ENCODE measurements at regions not wholly inside any gene's neighbourhood (a gene's known extent, or its start where the extent isn't known, plus 50 kb on each side); places are given as distances from the start of the nearest gene placed in this dataset.

GRCh38 chr2:208570066-208570465 is 163.5 kb downstream of the PTH2R start:
- no peak for DNase-seq
- H3K27me3 Mint-ChIP-seq (ENCODE audit: insufficient read depth, unreplicated experiment) = no peaks in the 10 kb centered on the region
- Histone ChIP-seq H3K36me3 (ENCODE audit: control insufficient read depth, insufficient read depth, low read length) (no peaks in the 10 kb centered on the region), H3K27me3 (replicated peaks; ENCODE audit: control insufficient read depth, insufficient read depth, low read length) (no peaks in the 10 kb centered on the region), H3K4me3 (ENCODE audit: low read depth, low read length) (no peak overlapping the region), H3K9me3 (no peaks in the 10 kb centered on the region), H3K4me1 (peaks cover 3% of the 10 kb centered on the region; the same call in 1 of the 2 replicates)
- no TSS peak for BruUV-seq (replicated peaks)
- no peak overlapping the region for H3K27ac Mint-ChIP-seq (ENCODE audit: unreplicated experiment)
- ChIA-PET CTCF (no interaction called here), POLR2A (no interaction called here)
- H3K36me3 Mint-ChIP-seq (ENCODE audit: insufficient read depth, unreplicated experiment) = no peaks in the 10 kb centered on the region
- H3K4me1 Mint-ChIP-seq (ENCODE audit: low read depth, unreplicated experiment) = peaks cover 18% of the 10 kb centered on the region
- H3K9me3 Mint-ChIP-seq (ENCODE audit: unreplicated experiment) = no peaks in the 10 kb centered on the region
- TF ChIP-seq, protein P1, sequence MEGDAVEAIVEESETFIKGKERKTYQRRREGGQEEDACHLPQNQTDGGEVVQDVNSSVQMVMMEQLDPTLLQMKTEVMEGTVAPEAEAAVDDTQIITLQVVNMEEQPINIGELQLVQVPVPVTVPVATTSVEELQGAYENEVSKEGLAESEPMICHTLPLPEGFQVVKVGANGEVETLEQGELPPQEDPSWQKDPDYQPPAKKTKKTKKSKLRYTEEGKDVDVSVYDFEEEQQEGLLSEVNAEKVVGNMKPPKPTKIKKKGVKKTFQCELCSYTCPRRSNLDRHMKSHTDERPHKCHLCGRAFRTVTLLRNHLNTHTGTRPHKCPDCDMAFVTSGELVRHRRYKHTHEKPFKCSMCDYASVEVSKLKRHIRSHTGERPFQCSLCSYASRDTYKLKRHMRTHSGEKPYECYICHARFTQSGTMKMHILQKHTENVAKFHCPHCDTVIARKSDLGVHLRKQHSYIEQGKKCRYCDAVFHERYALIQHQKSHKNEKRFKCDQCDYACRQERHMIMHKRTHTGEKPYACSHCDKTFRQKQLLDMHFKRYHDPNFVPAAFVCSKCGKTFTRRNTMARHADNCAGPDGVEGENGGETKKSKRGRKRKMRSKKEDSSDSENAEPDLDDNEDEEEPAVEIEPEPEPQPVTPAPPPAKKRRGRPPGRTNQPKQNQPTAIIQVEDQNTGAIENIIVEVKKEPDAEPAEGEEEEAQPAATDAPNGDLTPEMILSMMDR (IDR thresholded peaks at IDR 0.05; ENCODE audit: insufficient read depth in 1 of 2, low read depth in 1 of 2, low read length in 1 of 2, severe bottlenecking in 1 of 2, unreplicated experiment in 1 of 2) = no peak
- no peak overlapping the region for H3K4me3 Mint-ChIP-seq (ENCODE audit: unreplicated experiment)
- intact Hi-C loops (cut with micrococcal nuclease; ENCODE audit: unreplicated experiment) = loop anchor here (2.0 kb wide), 1 partner anchor 21 kb away; no protein-coding TSS in a partner anchor

DNA sequence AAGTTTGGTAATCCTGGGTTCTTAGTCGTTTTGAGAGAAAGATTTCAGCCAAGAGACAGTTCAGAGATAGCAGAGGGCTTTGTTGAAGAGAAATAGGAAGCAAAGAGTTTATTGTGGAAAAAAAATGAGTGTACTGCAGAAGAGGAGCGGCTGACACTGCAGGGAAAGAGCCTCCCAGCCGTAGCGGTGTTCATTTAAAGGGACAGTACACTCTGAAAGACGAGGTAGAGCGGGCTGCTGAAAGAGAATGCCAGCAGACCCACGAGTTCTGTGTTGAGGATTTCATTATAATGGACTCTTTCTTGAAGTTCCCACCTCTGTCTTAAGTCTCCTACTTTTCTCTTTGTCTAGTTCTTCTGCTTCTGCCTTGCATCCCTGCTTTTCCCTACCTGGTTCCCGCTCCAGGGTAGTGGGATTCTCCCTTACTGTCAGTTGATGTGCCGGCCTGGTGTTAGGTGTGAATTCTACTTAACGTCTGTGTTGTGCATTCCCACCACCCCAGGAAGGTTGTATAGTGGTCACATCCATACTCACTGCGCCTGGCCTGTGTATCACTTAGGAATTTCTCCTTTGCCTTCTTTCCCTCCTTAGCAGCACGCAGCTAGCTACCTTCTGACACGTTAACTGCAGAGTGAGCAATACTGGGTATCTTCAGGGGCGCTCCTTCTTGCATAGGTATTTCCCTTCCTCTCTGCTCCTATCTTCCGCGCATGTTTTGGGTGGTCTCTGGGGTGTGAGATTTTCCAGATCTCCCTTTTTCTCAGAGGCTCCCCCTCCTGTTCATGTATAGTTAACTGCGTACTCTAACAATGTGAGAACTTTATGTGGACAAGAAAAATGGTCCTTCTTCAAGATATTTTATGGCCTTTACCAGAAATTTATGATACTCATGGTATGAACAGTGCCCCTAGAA is 164.5 kb downstream of the PTH2R start:
- peaks cover 4% of the 10 kb centered on the region; the same call in 1 of the 2 replicates for H3K9me3 ChIP-seq
- H3K4me1 ChIP-seq = peaks cover 3% of the 10 kb centered on the region; the same call in 1 of the 2 replicates
- BruUV-seq (replicated peaks) = no TSS peak
- intact Hi-C loops (cut with micrococcal nuclease; ENCODE audit: unreplicated experiment) = loop anchor here (1.0 to 2.0 kb wide), 4 partner anchors 22 to 198 kb away; no protein-coding TSS in a partner anchor
- TF ChIP-seq, protein P1 (IDR thresholded peaks at IDR 0.05; ENCODE audit: insufficient read depth in 1 of 2, low read depth in 1 of 2, low read length in 1 of 2, severe bottlenecking in 1 of 2, unreplicated experiment in 1 of 2) = peak; percentile 31 to 33
- Mint-ChIP-seq H3K27ac (ENCODE audit: unreplicated experiment) (no peak overlapping the region), H3K4me3 (ENCODE audit: unreplicated experiment) (peak overlapping the region; percentile 38), H3K9me3 (ENCODE audit: unreplicated experiment) (no peaks in the 10 kb centered on the region), H3K4me1 (ENCODE audit: low read depth, unreplicated experiment) (peaks cover 18% of the 10 kb centered on the region), H3K36me3 (ENCODE audit: insufficient read depth, unreplicated experiment) (no peaks in the 10 kb centered on the region), H3K27me3 (ENCODE audit: insufficient read depth, unreplicated experiment) (no peaks in the 10 kb centered on the region)
- H3K36me3 ChIP-seq (ENCODE audit: control insufficient read depth, insufficient read depth, low read length) = no peaks in the 10 kb centered on the region
- POLR2A ChIA-PET = no interaction called here
- peak in 1 of 2 experiments; percentile 9 for DNase-seq
- CTCF ChIA-PET = no interaction called here
- no peak overlapping the region for H3K4me3 ChIP-seq (ENCODE audit: low read depth, low read length)
- no peaks in the 10 kb centered on the region for H3K27me3 ChIP-seq (replicated peaks; ENCODE audit: control insufficient read depth, insufficient read depth, low read length)

DNA sequence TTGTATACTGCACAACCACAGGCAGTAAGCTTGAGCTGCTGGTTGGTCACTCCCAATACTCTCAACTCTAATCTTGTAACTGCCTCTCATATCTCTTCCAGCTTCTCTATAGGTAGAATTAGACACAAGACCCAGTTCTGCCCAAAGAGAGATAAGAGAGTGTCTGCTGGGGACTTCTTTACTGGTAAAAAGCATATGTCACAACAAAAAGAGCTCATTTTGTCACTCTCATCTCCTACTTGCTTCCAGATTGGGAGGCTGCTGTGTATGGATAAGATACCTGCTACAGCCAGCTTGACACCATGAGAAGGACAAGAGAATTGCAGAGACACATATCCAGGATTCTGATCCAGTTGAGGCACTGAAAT is 165.2 kb downstream of the PTH2R start:
- no TSS peak for BruUV-seq (replicated peaks)
- Histone ChIP-seq H3K36me3 (ENCODE audit: control insufficient read depth, insufficient read depth, low read length) (no peaks in the 10 kb centered on the region), H3K4me3 (ENCODE audit: low read depth, low read length) (no peak overlapping the region), H3K4me1 (peaks cover 3% of the 10 kb centered on the region; the same call in 1 of the 2 replicates), H3K9me3 (peaks cover 4% of the 10 kb centered on the region; the same call in 1 of the 2 replicates), H3K27me3 (replicated peaks; ENCODE audit: control insufficient read depth, insufficient read depth, low read length) (no peaks in the 10 kb centered on the region)
- DNase-seq = no peak
- Mint-ChIP-seq H3K4me3 (ENCODE audit: unreplicated experiment) (peak overlapping the region; percentile 38), H3K9me3 (ENCODE audit: unreplicated experiment) (no peaks in the 10 kb centered on the region), H3K4me1 (ENCODE audit: low read depth, unreplicated experiment) (peaks cover 18% of the 10 kb centered on the region), H3K27ac (ENCODE audit: unreplicated experiment) (no peak overlapping the region), H3K27me3 (ENCODE audit: insufficient read depth, unreplicated experiment) (no peaks in the 10 kb centered on the region), H3K36me3 (ENCODE audit: insufficient read depth, unreplicated experiment) (no peaks in the 10 kb centered on the region)
- intact Hi-C loops (cut with micrococcal nuclease; ENCODE audit: unreplicated experiment) = loop anchor here (1.0 to 2.0 kb wide), 4 partner anchors 23 to 198 kb away; no protein-coding TSS in a partner anchor
- TF ChIP-seq, protein P1 (IDR thresholded peaks at IDR 0.05; ENCODE audit: insufficient read depth in 1 of 2, low read depth in 1 of 2, low read length in 1 of 2, severe bottlenecking in 1 of 2, unreplicated experiment in 1 of 2) = no peak
- ChIA-PET POLR2A (no interaction called here), CTCF (no interaction called here)
